ENCODE measurements at regions not wholly inside any gene's neighbourhood (a gene's known extent, or its start where the extent isn't known, plus 50 kb on each side); places are given as distances from the start of the nearest gene placed in this dataset.

GRCh38 chr10:94115725-94116124, 122.0 kb downstream of the PLCE1 start:
- TF ChIP-seq CTCF (IDR thresholded peaks at IDR 0.05) (no peak), POLR2A (IDR thresholded peaks at IDR 0.05) (no peak)

All from body of pancreas (tissue), 4 donors.